SK-N-SH (cell line): ENCODE measurements at regions not wholly inside any gene's neighbourhood (a gene's known extent, or its start where the extent isn't known, plus 50 kb on each side); places are given as distances from the start of the nearest gene placed in this dataset.
"Not testable (repeated sequence)": the region's sequence is repeated elsewhere in the genome, so short reads cannot be mapped to it uniquely, and the experiment has no call there.

ENCODE experiments used
- CHD2 ChIP-seq: fragments of 150-350 bp; IDR thresholded peaks from 2 replicates; pipeline ENCODE4 v1.6.1; 2018; ENCODE audit warnings: low read length; ENCODE audit not compliant: partially characterized antibody
- EP300 ChIP-seq, 2 experiments: IDR thresholded peaks; 2 replicates each; pipeline versions ENCODE4 v1.4.0 to v1.6.1; 2012; ENCODE audit warnings: borderline replicate concordance in 1 of 2, low read depth in 1 of 2, low read length in 1 of 2
- GATA2 ChIP-seq: sonication (generic); formaldehyde crosslinking; IDR thresholded peaks from 2 replicates; pipeline ENCODE4 v1.5.0; 2020; ENCODE audit warnings: mild to moderate bottlenecking, missing genetic modification reagents
- JUND ChIP-seq: IDR thresholded peaks from 2 replicates; pipeline ENCODE4 v1.4.0; 2012
- POLR2AphosphoS5 ChIP-seq: IDR thresholded peaks from 2 replicates; pipeline ENCODE4 v1.6.1; 2012; ENCODE audit warnings: low read depth, low read length
- RFX5 ChIP-seq: IDR thresholded peaks from 2 replicates; pipeline ENCODE4 v1.6.1; 2012; ENCODE audit warnings: mild to moderate bottlenecking, improper control_type of control experiment, low read length
- SIN3A ChIP-seq: IDR thresholded peaks from 2 replicates; pipeline ENCODE4 v1.6.1; 2012; ENCODE audit warnings: low read depth, mild to moderate bottlenecking, low read length, moderate library complexity, borderline replicate concordance
- TF ChIP-seq, protein P1 (sequence below): fragments of 150-350 bp; IDR thresholded peaks from 2 replicates; pipeline ENCODE4 v1.6.1; 2017; ENCODE audit warnings: antibody characterized with exemption, low read length, low read depth, borderline replicate concordance
- TF ChIP-seq, protein P2 (sequence below): fragments of 200-600 bp; sonication (generic); IDR thresholded peaks from 2 replicates; pipeline ENCODE4 v1.6.1; 2017; ENCODE audit warnings: antibody characterized with exemption, mild to moderate bottlenecking, moderate library complexity
- TF ChIP-seq, protein P3 (sequence below): IDR thresholded peaks from 2 replicates; pipeline ENCODE4 v1.4.0; 2012; ENCODE audit warnings: low read depth
- TF ChIP-seq, protein P4 (sequence below): IDR thresholded peaks from 2 replicates; pipeline ENCODE4 v1.6.1; 2012; ENCODE audit warnings: mild to moderate bottlenecking, low read depth, low read length, moderate library complexity
- TF ChIP-seq, protein P5 (sequence below): IDR thresholded peaks from 2 replicates; pipeline ENCODE4; 2012

DNA sequence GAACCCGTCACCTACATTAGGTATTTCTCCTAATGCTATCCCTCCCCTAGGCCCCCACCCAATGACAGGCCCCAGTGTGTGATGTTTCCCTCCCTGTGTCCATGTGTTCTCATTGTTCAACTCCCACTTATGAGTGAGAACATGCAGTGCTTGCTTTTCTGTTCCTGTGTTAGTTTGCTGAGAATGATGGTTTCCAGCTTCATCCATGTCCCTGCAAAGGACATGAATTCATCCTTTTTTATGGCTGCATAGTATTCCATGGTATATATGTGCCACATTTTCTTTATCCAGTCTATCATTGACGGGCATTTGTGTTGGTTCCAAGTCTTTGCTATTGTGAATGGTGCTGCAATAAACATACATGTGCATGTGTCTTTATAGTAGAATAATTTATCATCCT lies 163.2 kb upstream of the LMO3 start:
- TF ChIP-seq, protein P1, sequence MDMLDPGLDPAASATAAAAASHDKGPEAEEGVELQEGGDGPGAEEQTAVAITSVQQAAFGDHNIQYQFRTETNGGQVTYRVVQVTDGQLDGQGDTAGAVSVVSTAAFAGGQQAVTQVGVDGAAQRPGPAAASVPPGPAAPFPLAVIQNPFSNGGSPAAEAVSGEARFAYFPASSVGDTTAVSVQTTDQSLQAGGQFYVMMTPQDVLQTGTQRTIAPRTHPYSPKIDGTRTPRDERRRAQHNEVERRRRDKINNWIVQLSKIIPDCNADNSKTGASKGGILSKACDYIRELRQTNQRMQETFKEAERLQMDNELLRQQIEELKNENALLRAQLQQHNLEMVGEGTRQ: not testable (repeated sequence)
- not testable (repeated sequence) for TF ChIP-seq RFX5; SIN3A; EP300 (IDR thresholded peaks at IDR 0.05; ENCODE audit: borderline replicate concordance in 1 of 2, low read depth in 1 of 2, low read length in 1 of 2); CHD2; JUND; GATA2; POLR2AphosphoS5
- TF ChIP-seq, protein P2, sequence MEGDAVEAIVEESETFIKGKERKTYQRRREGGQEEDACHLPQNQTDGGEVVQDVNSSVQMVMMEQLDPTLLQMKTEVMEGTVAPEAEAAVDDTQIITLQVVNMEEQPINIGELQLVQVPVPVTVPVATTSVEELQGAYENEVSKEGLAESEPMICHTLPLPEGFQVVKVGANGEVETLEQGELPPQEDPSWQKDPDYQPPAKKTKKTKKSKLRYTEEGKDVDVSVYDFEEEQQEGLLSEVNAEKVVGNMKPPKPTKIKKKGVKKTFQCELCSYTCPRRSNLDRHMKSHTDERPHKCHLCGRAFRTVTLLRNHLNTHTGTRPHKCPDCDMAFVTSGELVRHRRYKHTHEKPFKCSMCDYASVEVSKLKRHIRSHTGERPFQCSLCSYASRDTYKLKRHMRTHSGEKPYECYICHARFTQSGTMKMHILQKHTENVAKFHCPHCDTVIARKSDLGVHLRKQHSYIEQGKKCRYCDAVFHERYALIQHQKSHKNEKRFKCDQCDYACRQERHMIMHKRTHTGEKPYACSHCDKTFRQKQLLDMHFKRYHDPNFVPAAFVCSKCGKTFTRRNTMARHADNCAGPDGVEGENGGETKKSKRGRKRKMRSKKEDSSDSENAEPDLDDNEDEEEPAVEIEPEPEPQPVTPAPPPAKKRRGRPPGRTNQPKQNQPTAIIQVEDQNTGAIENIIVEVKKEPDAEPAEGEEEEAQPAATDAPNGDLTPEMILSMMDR: not testable (repeated sequence)
- TF ChIP-seq, protein P3, sequence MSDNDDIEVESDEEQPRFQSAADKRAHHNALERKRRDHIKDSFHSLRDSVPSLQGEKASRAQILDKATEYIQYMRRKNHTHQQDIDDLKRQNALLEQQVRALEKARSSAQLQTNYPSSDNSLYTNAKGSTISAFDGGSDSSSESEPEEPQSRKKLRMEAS: not testable (repeated sequence)
- TF ChIP-seq, protein P4, sequence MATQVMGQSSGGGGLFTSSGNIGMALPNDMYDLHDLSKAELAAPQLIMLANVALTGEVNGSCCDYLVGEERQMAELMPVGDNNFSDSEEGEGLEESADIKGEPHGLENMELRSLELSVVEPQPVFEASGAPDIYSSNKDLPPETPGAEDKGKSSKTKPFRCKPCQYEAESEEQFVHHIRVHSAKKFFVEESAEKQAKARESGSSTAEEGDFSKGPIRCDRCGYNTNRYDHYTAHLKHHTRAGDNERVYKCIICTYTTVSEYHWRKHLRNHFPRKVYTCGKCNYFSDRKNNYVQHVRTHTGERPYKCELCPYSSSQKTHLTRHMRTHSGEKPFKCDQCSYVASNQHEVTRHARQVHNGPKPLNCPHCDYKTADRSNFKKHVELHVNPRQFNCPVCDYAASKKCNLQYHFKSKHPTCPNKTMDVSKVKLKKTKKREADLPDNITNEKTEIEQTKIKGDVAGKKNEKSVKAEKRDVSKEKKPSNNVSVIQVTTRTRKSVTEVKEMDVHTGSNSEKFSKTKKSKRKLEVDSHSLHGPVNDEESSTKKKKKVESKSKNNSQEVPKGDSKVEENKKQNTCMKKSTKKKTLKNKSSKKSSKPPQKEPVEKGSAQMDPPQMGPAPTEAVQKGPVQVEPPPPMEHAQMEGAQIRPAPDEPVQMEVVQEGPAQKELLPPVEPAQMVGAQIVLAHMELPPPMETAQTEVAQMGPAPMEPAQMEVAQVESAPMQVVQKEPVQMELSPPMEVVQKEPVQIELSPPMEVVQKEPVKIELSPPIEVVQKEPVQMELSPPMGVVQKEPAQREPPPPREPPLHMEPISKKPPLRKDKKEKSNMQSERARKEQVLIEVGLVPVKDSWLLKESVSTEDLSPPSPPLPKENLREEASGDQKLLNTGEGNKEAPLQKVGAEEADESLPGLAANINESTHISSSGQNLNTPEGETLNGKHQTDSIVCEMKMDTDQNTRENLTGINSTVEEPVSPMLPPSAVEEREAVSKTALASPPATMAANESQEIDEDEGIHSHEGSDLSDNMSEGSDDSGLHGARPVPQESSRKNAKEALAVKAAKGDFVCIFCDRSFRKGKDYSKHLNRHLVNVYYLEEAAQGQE: not testable (repeated sequence)
- TF ChIP-seq, protein P5, sequence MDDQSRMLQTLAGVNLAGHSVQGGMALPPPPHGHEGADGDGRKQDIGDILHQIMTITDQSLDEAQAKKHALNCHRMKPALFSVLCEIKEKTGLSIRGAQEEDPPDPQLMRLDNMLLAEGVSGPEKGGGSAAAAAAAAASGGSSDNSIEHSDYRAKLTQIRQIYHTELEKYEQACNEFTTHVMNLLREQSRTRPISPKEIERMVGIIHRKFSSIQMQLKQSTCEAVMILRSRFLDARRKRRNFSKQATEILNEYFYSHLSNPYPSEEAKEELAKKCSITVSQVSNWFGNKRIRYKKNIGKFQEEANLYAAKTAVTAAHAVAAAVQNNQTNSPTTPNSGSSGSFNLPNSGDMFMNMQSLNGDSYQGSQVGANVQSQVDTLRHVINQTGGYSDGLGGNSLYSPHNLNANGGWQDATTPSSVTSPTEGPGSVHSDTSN: not testable (repeated sequence)
